PC-9 (cell line): ENCODE measurements at regions not wholly inside any gene's neighbourhood (a gene's known extent, or its start where the extent isn't known, plus 50 kb on each side); places are given as distances from the start of the nearest gene placed in this dataset.
A peak's percentile ranks its signal among the peaks of the same experiment; 100 is the strongest.
"Not testable (repeated sequence)": the region's sequence is repeated elsewhere in the genome, so short reads cannot be mapped to it uniquely, and the experiment has no call there.

ENCODE experiments used
- BruUV-seq: library from RNA; stranded (reverse); fragments of 400-500 nt; replicated peaks from 2 replicates; lab custom pipeline; 2021; lab: Mats Ljungman, UMichigan
- CTCF ChIA-PET: fragments of 300-600 bp; sonication (Branson Sonifier 250); formaldehyde crosslinking; loops from one replicate; lab custom pipeline; 2022; ENCODE audit warnings: antibody characterized with exemption; lab: Charles Lee
- POLR2A ChIA-PET: fragments of 300-600 bp; sonication (Branson Sonifier 250); formaldehyde crosslinking; loops from one replicate; lab custom pipeline; 2022; ENCODE audit warnings: antibody characterized with exemption; ENCODE audit not compliant: unreplicated experiment; lab: Charles Lee
- DNase-seq, 2 experiments: peaks; one replicate each; pipeline versions ENCODE4 v3.0.0 to v3.0.0-alpha.2; 2015 to 2022; ENCODE audit warnings: mixed read lengths in 1 of 2
- H2AFZ ChIP-seq: fragments of 200-600 bp; sonication (generic); 2 replicates; pipeline ENCODE4 v1.8.1; 2017; ENCODE audit warnings: antibody characterized with exemption
- H3F3A ChIP-seq: fragments of 200-600 bp; sonication (generic); 2 replicates; pipeline ENCODE4 v1.8.1; 2017; ENCODE audit warnings: antibody characterized with exemption, mild to moderate bottlenecking, low read depth; ENCODE audit not compliant: insufficient read depth
- H3K27ac ChIP-seq: fragments of 200-600 bp; sonication (generic); 2 replicates; pipeline ENCODE4 v1.6.1; 2016; ENCODE audit warnings: mixed run types
- H3K27me3 ChIP-seq: fragments of 200-600 bp; sonication (generic); 2 replicates; pipeline ENCODE4 v1.6.1; 2016; ENCODE audit warnings: low read depth, mixed run types; ENCODE audit not compliant: insufficient read depth
- H3K36me3 ChIP-seq: fragments of 200-600 bp; sonication (generic); 2 replicates; pipeline ENCODE4 v1.6.1; 2016; ENCODE audit warnings: low read depth, mixed run types
- H3K4me1 ChIP-seq: fragments of 200-600 bp; sonication (generic); replicated peaks from 2 replicates; pipeline ENCODE4 v1.6.1; 2016; ENCODE audit warnings: mixed run types; ENCODE audit not compliant: insufficient read depth
- H3K4me2 ChIP-seq: fragments of 200-600 bp; sonication (generic); 2 replicates; pipeline ENCODE4 v1.6.1; 2017; ENCODE audit warnings: mixed run types
- H3K4me3 ChIP-seq: fragments of 200-600 bp; sonication (generic); 2 replicates; pipeline ENCODE4 v1.6.1; 2016; ENCODE audit warnings: mixed run types
- H3K79me2 ChIP-seq: fragments of 200-600 bp; sonication (generic); 2 replicates; pipeline ENCODE4 v1.6.1; 2017; ENCODE audit warnings: low read depth, mixed run types
- H3K9me2 ChIP-seq: fragments of 200-600 bp; sonication (generic); 2 replicates; pipeline ENCODE4 v1.8.1; 2017; ENCODE audit warnings: mild to moderate bottlenecking; ENCODE audit not compliant: insufficient read depth
- H3K9me3 ChIP-seq: fragments of 200-600 bp; sonication (generic); 2 replicates; pipeline ENCODE4 v1.8.1; 2016; ENCODE audit warnings: low read depth; ENCODE audit not compliant: insufficient read depth
- H4K20me1 ChIP-seq: fragments of 200-600 bp; sonication (generic); 2 replicates; pipeline ENCODE4 v1.8.1; 2017; ENCODE audit not compliant: insufficient read depth
- EZH2 ChIP-seq: fragments of 200-600 bp; sonication (generic); IDR thresholded peaks from 2 replicates; pipeline ENCODE4 v1.8.0; 2017; ENCODE audit warnings: antibody characterized with exemption, low read depth
- intact Hi-C: fragments of 100-400 bp; cut with micrococcal nuclease; formaldehyde crosslinking; loops from one replicate; pipeline ENCODE4 v1.10.0; 2022; ENCODE audit not compliant: unreplicated experiment
- TF ChIP-seq, protein P1 (sequence below): fragments of 200-600 bp; sonication (generic); conservative IDR thresholded peaks from 2 replicates; pipeline ENCODE4 v1.6.1; 2017; ENCODE audit warnings: mixed run types, antibody characterized with exemption, mild to moderate bottlenecking, moderate library complexity

DNA sequence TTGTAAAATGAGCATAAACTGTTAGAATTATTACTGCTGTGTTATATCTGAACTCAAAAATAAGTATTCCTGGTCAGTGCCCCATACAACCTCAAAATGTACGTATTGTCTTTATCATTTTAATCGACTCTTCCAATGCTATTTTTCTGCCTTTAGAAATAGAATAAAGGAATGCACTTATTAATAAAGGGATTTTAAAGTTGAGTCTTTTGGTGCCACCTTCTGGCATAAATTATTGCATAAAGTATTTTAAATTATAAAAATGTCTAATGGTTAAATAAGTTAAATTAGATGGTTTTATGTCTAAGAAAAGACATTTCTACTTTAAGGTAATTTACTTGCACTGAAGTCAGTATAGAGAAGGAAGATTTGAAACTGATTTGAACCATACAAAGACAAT, 424.0 kb upstream of the NDST4 start:
- BruUV-seq: no TSS peak
- TF ChIP-seq, protein P1, sequence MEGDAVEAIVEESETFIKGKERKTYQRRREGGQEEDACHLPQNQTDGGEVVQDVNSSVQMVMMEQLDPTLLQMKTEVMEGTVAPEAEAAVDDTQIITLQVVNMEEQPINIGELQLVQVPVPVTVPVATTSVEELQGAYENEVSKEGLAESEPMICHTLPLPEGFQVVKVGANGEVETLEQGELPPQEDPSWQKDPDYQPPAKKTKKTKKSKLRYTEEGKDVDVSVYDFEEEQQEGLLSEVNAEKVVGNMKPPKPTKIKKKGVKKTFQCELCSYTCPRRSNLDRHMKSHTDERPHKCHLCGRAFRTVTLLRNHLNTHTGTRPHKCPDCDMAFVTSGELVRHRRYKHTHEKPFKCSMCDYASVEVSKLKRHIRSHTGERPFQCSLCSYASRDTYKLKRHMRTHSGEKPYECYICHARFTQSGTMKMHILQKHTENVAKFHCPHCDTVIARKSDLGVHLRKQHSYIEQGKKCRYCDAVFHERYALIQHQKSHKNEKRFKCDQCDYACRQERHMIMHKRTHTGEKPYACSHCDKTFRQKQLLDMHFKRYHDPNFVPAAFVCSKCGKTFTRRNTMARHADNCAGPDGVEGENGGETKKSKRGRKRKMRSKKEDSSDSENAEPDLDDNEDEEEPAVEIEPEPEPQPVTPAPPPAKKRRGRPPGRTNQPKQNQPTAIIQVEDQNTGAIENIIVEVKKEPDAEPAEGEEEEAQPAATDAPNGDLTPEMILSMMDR: peak; percentile 38
- TF ChIP-seq EZH2: no peak
- DNase-seq: no peak
- H3F3A ChIP-seq: no peaks in the 10 kb centered on the region
- H2AFZ ChIP-seq: no peak overlapping the region
- H3K9me3 ChIP-seq: no peaks in the 10 kb centered on the region
- H3K4me3 ChIP-seq: no peak overlapping the region
- H3K27ac ChIP-seq: no peak overlapping the region
- H4K20me1 ChIP-seq: no peaks in the 10 kb centered on the region
- H3K36me3 ChIP-seq: no peaks in the 10 kb centered on the region
- H3K9me2 ChIP-seq: no peaks in the 10 kb centered on the region
- H3K4me2 ChIP-seq: no peak overlapping the region
- H3K4me1 ChIP-seq: no peaks in the 10 kb centered on the region
- H3K79me2 ChIP-seq: no peaks in the 10 kb centered on the region
- CTCF ChIA-PET: interaction anchor here (0.7 kb wide), 2 partner anchors 303 to 384 kb away, joined by 3 to 6 read pairs; no protein-coding TSS in a partner anchor
- POLR2A ChIA-PET: no interaction called here
- intact Hi-C loops: loop anchor here (5.0 kb wide), 2 partner anchors 445 to 755 kb away; no protein-coding TSS in a partner anchor
- H3K27me3 ChIP-seq: no peaks in the 10 kb centered on the region

DNA sequence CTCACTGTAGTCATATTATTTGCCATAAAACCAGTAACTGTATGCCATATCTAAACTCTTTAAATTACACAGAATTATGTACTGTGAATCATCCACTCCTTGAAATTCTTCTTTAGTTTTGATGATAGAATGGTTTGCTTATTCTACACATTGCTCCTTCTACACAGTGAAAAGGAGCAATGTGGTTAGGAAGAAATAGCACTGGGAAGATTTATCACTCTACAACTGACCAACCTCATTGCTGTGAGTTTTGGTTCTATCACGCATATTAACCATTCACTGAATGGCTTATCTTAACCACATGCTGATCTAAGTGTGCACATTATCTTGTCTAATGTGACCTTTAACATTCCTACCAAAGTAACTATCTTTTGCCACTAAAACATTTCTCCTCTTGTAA, 415.7 kb upstream of the NDST4 start:
- H3K27ac ChIP-seq: no peak overlapping the region
- no peak overlapping the region for H3K4me3 ChIP-seq
- no peaks in the 10 kb centered on the region for H3F3A ChIP-seq
- H2AFZ ChIP-seq: no peak overlapping the region
- no peaks in the 10 kb centered on the region for H4K20me1 ChIP-seq
- BruUV-seq: no TSS peak
- no peaks in the 10 kb centered on the region for H3K36me3 ChIP-seq
- TF ChIP-seq, protein P1: no peak
- TF ChIP-seq EZH2: no peak
- H3K27me3 ChIP-seq: no peaks in the 10 kb centered on the region
- H3K4me1 ChIP-seq: no peaks in the 10 kb centered on the region
- POLR2A ChIA-PET: no interaction called here
- intact Hi-C loops: no loop called here
- CTCF ChIA-PET: no interaction called here
- H3K4me2 ChIP-seq: no peak overlapping the region
- no peaks in the 10 kb centered on the region for H3K9me3 ChIP-seq
- H3K79me2 ChIP-seq: no peaks in the 10 kb centered on the region
- no peak for DNase-seq
- H3K9me2 ChIP-seq: no peaks in the 10 kb centered on the region

DNA sequence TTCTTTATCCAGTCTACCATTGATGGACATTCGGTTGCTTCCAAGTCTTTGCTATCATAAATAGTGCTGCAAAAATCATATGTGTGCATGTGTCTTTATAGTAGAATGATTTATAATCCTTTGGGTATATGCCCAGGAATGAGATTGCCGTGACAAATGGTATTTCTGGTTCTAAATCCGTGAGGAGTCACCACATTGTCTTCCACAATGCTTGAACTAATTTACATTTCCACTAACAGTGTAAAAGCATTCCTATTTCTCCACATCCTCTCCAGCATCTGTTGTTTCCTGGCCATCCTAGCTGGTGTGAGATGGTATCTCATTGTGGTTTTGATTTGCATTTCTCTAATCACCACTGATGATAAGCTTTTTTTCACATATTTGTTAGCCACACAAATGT, 406.1 kb upstream of the NDST4 start:
- H3K4me3 ChIP-seq, H3K9me3 ChIP-seq, H4K20me1 ChIP-seq, POLR2A ChIA-PET, H3K4me2 ChIP-seq, H2AFZ ChIP-seq, H3K79me2 ChIP-seq, H3K4me1 ChIP-seq, intact Hi-C loops, H3K27ac ChIP-seq, H3K9me2 ChIP-seq, CTCF ChIA-PET, BruUV-seq, H3K27me3 ChIP-seq, H3K36me3 ChIP-seq, DNase-seq, H3F3A ChIP-seq: not testable (repeated sequence)

DNA sequence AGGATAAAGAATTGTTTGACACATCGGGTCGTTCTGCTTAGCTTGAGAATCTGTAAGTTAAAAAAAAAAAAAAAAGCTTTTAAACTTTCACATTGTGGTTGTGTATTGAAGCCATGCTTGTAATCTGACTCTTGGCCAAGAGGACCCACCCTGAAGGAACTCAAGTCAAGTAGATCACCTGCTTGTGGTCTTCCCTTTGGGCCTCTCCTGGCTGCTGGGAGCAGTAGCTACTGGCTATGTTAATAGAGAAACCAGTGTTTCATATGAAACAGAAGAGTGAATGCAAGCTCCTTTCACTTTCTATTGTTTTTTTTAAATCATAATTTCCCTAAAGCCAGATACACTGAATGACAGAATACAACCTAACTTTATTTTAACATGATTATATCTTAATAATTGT, 402.4 kb upstream of the NDST4 start:
- H3K9me3 ChIP-seq: no peaks in the 10 kb centered on the region
- ChIA-PET POLR2A (interaction anchor here (0.6 kb wide), 1 partner anchor 1136 kb away, joined by 3 read pairs; no protein-coding TSS in a partner anchor), CTCF (no interaction called here)
- H3F3A ChIP-seq: no peaks in the 10 kb centered on the region
- no peak for DNase-seq
- TF ChIP-seq EZH2: no peak
- TF ChIP-seq, protein P1: no peak
- H3K36me3 ChIP-seq: no peaks in the 10 kb centered on the region
- no peak overlapping the region for H3K27ac ChIP-seq
- no peak overlapping the region for H2AFZ ChIP-seq
- intact Hi-C loops: no loop called here
- no peak overlapping the region for H3K4me2 ChIP-seq
- H3K9me2 ChIP-seq: no peaks in the 10 kb centered on the region
- no peaks in the 10 kb centered on the region for H4K20me1 ChIP-seq
- no peak overlapping the region for H3K4me3 ChIP-seq
- H3K27me3 ChIP-seq: no peaks in the 10 kb centered on the region
- BruUV-seq: no TSS peak
- H3K79me2 ChIP-seq: no peaks in the 10 kb centered on the region
- no peaks in the 10 kb centered on the region for H3K4me1 ChIP-seq
